ENCODE measurements at regions not wholly inside any gene's neighbourhood (a gene's known extent, or its start where the extent isn't known, plus 50 kb on each side); places are given as distances from the start of the nearest gene placed in this dataset.

- Histone ChIP-seq H3K27ac (no peak overlapping the region), H3K36me3 (no peaks in the 10 kb centered on the region), H3K4me3 (ENCODE audit: low read depth, low read length) (no peak overlapping the region), H3K27me3 (ENCODE audit: insufficient read depth, low read depth, severe bottlenecking) (no peaks in the 10 kb centered on the region), H3K9me3 (ENCODE audit: severe bottlenecking) (no peaks in the 10 kb centered on the region)
- no peak for TF ChIP-seq CTCF (IDR thresholded peaks at IDR 0.05; ENCODE audit: low read depth, low read length)
- no peak for DNase-seq
Observed at GRCh38 chr3:18593231-18593630, 168.1 kb upstream of the SATB1 start.

GRCh38 chr3:18591120-18591519, 166.0 kb upstream of the SATB1 start:
- no peaks in the 10 kb centered on the region for H3K9me3 ChIP-seq (ENCODE audit: severe bottlenecking)
- H3K36me3 ChIP-seq: no peaks in the 10 kb centered on the region
- no peaks in the 10 kb centered on the region for H3K27me3 ChIP-seq (ENCODE audit: insufficient read depth, low read depth, severe bottlenecking)
- H3K27ac ChIP-seq: no peak overlapping the region
- TF ChIP-seq CTCF (IDR thresholded peaks at IDR 0.05; ENCODE audit: low read depth, low read length): no peak
- DNase-seq: no peak
- no peak overlapping the region for H3K4me3 ChIP-seq (ENCODE audit: low read depth, low read length)

GRCh38 chr3:18586076-18586475, 160.9 kb upstream of the SATB1 start:
- no peaks in the 10 kb centered on the region for H3K9me3 ChIP-seq (ENCODE audit: severe bottlenecking)

GRCh38 chr3:18585004-18585968, 160.1 kb upstream of the SATB1 start:
- DNase-seq: no peak
- H3K4me3 ChIP-seq (ENCODE audit: low read depth, low read length): no peak overlapping the region
- no peaks in the 10 kb centered on the region for H3K9me3 ChIP-seq (ENCODE audit: severe bottlenecking)
- H3K36me3 ChIP-seq: no peaks in the 10 kb centered on the region
- H3K27me3 ChIP-seq (ENCODE audit: insufficient read depth, low read depth, severe bottlenecking): no peaks in the 10 kb centered on the region
- no peak overlapping the region for H3K27ac ChIP-seq
- no peak for TF ChIP-seq CTCF (IDR thresholded peaks at IDR 0.05; ENCODE audit: low read depth, low read length)

More at GRCh38 chr3:18586076-18586475, 160.9 kb upstream of the SATB1 start:
- no peak overlapping the region for H3K4me3 ChIP-seq (ENCODE audit: low read depth, low read length)
- no peak for DNase-seq
- TF ChIP-seq CTCF (IDR thresholded peaks at IDR 0.05; ENCODE audit: low read depth, low read length): no peak
- H3K27ac ChIP-seq: no peak overlapping the region
- no peaks in the 10 kb centered on the region for H3K27me3 ChIP-seq (ENCODE audit: insufficient read depth, low read depth, severe bottlenecking)
- H3K36me3 ChIP-seq: no peaks in the 10 kb centered on the region

GRCh38 chr3:18580268-18580667, 155.1 kb upstream of the SATB1 start:
- TF ChIP-seq CTCF (IDR thresholded peaks at IDR 0.05; ENCODE audit: low read depth, low read length): no peak
- no peak overlapping the region for H3K27ac ChIP-seq
- DNase-seq: no peak
- no peak overlapping the region for H3K4me3 ChIP-seq (ENCODE audit: low read depth, low read length)
- no peaks in the 10 kb centered on the region for H3K36me3 ChIP-seq
- no peaks in the 10 kb centered on the region for H3K27me3 ChIP-seq (ENCODE audit: insufficient read depth, low read depth, severe bottlenecking)
- H3K9me3 ChIP-seq (ENCODE audit: severe bottlenecking): no peaks in the 10 kb centered on the region

All from WERI-Rb-1 (cell line).